Inflammatory macrophage treated with lipopolysaccharide for 1 hour (primary cell): ENCODE measurements at regions not wholly inside any gene's neighbourhood (a gene's known extent, or its start where the extent isn't known, plus 50 kb on each side); places are given as distances from the start of the nearest gene placed in this dataset.
"Not testable (repeated sequence)": the region's sequence is repeated elsewhere in the genome, so short reads cannot be mapped to it uniquely, and the experiment has no call there.

Experiments used
- DNase-seq, 2 donors: peaks; one replicate each; pipeline ENCODE4 v3.0.0-alpha.2; 2020 to 2022

- DNase-seq: not testable (repeated sequence)
Observed at GRCh38 chr7:19954166-19954565, 180.7 kb upstream of the TMEM196 start.

- not testable (repeated sequence) for DNase-seq
Observed at GRCh38 chr7:19953411-19953810, 180.0 kb upstream of the TMEM196 start.

DNA sequence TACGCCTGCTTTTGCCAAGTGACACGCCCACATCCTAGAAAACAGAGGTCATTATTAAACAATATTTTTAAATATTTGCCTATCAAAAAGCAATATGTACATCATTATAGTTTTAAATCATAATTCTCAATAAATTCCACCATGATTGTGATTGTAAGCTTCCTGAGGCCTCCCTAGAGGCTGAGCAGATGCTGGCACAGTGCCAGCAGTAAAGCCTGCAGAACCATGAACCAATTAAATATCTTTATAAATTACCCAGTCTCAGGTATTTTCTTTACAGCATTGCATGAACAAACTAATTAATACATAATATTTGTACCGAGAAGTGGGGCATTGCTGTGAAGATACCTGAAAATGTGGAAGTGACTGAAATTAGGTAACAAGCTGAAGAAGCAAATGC is 174.7 kb upstream of the TMEM196 start:
- no peak for DNase-seq

GRCh38 chr7:19944363-19945120 is 171.1 kb upstream of the TMEM196 start:
- no peak for DNase-seq

DNA sequence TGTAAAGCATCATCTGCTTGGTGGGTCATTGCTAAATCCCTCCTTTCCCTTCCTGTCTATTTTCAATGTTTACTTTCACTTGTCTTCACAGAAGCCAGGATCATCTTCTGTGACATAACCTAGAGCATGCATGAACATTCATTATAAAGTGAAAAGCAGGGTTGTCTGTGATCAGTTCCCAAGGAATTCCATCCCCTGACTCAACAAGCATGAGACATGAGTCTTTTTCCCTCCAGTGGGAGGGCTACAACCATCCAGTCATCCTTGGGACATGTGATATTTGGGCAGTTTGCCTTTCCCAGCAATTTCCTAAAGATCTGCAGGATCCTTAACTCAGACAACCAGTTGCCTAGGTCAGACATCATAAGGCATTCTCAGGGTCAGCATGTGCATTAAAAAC is 166.3 kb upstream of the TMEM196 start:
- no peak for DNase-seq

DNA sequence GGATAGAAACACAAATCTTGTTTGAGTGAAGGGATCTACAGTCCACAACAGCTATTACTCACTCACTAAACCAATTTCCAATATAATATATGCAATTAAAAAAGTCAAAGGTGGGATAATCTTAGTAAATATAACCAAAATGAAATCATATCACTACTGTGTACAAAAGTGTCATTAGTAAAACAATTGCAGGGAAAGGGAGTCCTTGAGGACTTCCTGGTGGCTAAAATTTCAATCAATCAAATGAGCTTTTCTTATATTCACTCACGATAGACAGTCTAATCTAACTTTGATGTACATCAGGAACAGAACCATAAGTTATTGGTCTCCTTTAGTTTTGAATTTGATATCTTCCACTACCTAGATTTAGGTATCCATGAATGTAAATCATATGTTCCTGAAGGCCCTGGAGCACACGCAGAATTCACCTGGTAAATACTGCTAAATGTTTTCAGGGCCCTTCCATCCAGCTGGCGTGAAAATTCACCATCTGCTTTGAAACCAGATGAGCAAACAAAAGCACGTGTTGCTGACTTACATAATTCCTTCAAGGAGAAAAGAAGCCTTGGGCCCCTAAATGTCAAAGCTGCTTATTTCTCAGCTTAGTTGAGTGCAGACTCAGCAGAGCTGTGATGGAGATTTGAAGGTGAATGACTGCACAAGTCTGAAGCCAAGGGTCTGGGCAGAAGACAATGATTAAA is 159.3 kb upstream of the TMEM196 start:
- DNase-seq: no peak

- no peak for DNase-seq
Observed at GRCh38 chr7:19930851-19931250, 157.4 kb upstream of the TMEM196 start.

- no peak for DNase-seq
Observed at GRCh38 chr7:19930051-19930450, 156.6 kb upstream of the TMEM196 start.

- no peak for DNase-seq
Observed at GRCh38 chr7:19928247-19928646, 154.8 kb upstream of the TMEM196 start.

DNA sequence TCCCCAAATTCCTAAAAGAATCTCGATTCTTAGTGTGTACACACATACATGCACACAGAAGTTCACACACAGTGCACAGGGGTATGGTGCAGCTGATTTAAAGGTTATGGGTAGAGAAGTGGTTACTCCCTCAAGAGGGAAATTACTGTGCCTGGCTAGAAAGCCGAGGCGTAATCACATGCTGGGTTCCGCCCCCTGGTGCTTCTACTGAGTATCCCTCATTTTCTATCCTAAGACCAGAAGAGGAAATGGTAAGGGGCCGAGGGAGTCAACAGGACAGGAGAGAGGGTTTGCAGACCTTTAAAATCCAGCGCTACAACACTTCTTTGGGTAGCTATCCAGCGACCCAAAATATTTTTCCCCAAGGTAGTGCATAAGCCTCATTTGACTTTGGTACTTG is 147.3 kb upstream of the TMEM196 start:
- DNase-seq: no peak

DNA sequence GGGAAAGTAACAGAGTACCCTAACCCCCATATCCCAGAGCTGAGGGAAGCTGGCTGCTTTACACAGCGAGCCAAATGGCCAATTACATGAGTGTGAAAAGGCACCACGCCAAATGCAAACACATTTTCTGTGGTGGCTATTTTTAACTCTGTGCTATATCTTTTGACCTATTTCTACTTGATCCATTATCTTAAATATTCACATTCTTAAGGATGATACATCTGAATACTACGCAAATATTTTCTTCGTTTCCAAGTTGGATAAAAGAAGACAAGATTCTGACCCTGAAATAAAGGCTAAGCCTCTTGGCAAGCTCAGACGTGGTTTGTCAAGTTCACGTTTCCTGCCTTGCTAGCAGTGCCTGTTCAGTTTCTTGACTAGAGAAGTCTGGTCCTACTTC is 146.7 kb upstream of the TMEM196 start:
- DNase-seq: no peak

GRCh38 chr7:19919261-19920095 is 146.1 kb upstream of the TMEM196 start:
- DNase-seq: no peak

- no peak for DNase-seq
Observed at GRCh38 chr7:19916046-19916445, 142.6 kb upstream of the TMEM196 start.

- no peak for DNase-seq
Observed at GRCh38 chr7:19915596-19915995, 142.2 kb upstream of the TMEM196 start.

GRCh38 chr7:19914866-19915265 is 141.4 kb upstream of the TMEM196 start:
- DNase-seq: no peak

DNA sequence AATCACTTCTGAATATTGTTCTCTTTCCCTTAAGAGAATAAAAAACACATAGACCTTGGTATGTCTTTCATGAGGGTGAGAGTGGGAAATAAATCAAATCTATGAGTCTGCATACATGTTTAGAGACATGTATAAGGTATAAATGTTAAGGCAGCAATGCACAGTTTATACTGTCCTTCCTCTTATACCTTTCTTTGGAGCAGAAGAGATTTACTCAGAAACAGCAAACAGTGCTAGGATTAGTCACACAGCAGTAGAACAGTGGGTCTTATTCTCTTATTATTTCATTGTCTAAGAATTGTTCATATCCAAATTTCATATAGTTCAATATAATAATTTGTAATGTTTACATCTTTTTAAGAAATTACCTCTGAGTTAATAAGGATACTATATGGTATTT is 126.7 kb upstream of the TMEM196 start:
- no peak for DNase-seq

DNA sequence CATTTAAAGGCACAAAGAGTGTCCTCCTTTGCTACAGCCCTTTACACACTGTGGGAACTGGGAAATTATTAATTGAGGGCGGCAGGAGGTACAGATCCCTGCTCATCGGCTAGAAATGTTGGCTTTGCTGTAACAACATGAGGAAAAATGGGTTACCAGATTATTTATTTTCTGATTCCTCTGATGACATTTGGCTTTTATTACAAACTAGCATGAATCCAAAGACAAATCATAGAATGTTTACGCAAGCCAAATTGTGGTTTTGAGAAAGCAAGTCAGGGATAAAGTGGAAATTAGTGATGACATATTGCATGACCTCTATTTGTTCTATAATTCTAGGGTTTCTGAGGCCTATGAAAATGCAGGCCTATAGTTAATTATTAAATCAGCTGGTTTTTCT is 126.1 kb upstream of the TMEM196 start:
- no peak for DNase-seq

DNA sequence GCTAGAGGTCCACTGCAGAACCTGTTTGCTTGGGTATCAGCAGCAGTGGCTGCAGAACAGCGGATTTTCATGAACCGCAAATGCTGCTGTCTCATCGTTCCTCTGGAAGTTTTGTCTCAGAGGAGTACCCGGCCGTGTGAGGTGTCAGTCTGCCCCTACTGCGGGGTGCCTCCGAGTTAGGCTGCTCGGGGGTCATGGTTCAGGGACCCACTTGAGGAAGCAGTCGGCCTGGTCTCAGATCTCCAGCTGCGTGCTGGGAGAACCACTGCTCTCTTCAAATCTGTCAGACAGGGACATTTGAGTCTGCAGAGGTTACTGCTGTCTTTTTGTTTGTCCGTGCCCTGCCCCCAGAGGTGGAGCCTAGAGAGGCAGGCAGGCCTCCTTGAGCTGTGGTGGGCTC is 109.5 kb upstream of the TMEM196 start:
- not testable (repeated sequence) for DNase-seq

DNA sequence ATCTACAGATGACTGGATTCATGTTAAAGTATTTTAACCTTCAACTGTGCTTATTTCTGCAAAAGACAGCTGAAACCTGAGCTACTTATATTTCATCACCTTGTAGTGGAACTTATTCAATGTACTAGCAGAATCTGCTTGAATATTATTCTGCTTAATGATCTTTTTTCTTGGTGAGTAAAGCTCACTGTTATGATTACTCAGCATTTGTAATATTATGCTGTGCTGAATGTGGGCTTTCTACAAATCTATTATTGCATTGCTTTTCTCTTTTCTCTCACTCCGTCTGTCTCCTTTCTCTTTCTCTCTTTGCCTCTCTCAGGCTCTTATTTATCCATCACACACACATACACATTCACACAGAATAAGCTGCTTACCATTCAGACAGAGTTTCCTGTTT is 98.7 kb upstream of the TMEM196 start:
- DNase-seq: no peak

GRCh38 chr7:19871102-19871501 is 97.7 kb upstream of the TMEM196 start:
- DNase-seq: no peak

DNA sequence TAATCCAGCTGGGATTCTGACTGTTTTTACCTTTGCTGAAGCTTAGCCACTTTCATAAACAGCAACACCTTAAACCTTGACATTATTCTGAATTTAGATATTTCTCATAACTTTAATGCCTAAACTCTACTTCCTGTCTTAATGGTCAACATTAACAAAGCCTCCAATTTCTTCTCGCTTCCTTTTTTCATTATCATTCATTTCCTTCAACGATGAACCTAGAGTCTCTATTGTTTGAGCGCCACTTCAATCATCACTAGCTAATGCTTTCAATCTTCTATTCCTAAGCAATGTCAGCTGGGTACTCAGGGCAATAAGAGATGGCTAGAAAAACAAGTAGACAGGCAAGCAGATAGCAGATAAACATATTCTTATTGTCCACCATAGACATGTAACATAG is 96.6 kb upstream of the TMEM196 start:
- DNase-seq: no peak

DNA sequence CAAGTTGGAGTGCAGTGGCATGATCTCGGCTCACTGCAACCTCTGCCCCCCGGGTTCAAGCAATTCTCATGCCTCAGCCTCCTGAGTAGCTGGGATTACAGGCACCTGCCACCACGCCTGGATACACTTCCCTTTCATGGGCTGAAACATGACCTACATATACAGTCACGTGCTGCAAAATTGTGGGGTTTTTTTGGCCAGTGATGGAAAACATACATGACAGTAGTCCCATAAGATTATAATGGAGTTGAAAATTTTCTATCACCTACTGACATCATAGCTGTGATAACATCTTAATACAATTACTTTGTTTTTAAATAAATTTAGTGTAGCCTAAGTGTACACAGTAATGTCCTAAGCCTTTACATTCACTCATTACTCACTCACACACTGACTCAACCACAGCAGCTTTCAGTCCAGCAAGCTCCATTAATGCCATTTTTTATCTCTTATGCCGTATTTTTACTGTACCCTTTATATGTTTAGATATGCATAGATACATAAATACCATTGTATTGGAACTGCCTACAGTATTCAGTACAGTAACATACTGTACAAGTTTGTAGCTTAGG is 79.9 kb upstream of the TMEM196 start:
- no peak for DNase-seq

GRCh38 chr7:19852192-19852591 is 78.8 kb upstream of the TMEM196 start:
- DNase-seq: no peak
